Cardiac muscle cell (in vitro differentiated cells and primary cell): ENCODE measurements at regions not wholly inside any gene's neighbourhood (a gene's known extent, or its start where the extent isn't known, plus 50 kb on each side); places are given as distances from the start of the nearest gene placed in this dataset.

Experiments used
- DNase-seq, 2 donors: peaks; one replicate each; pipeline versions ENCODE4 v3.0.0 to v3.0.0-alpha.2; 2010 to 2017; ENCODE audit warnings: low read depth in 1 of 2, low spot score in 1 of 2
- H3K27ac ChIP-seq: fragments of 200-600 bp; sonication (generic); 2 replicates; pipeline ENCODE4 v1.5.1; 2016
- H3K27me3 ChIP-seq: fragments of 200-600 bp; sonication (generic); 2 replicates; pipeline ENCODE4 v1.6.0; 2016; ENCODE audit warnings: control low read depth
- H3K36me3 ChIP-seq: fragments of 200-600 bp; sonication (generic); 2 replicates; pipeline ENCODE4 v1.5.1; 2016; ENCODE audit warnings: control low read depth
- H3K4me1 ChIP-seq: fragments of 200-600 bp; sonication (generic); 2 replicates; pipeline ENCODE4 v1.8.1; 2017; ENCODE audit warnings: low read depth, mild to moderate bottlenecking, mixed run types
- H3K4me3 ChIP-seq: fragments of 200-600 bp; sonication (generic); 2 replicates; pipeline ENCODE4 v1.5.1; 2016; ENCODE audit warnings: mild to moderate bottlenecking
- H3K9me3 ChIP-seq: fragments of 200-600 bp; sonication (generic); 2 replicates; pipeline ENCODE4 v1.5.1; 2017; ENCODE audit warnings: low read depth, mild to moderate bottlenecking, control low read depth
- TF ChIP-seq, protein P1 (sequence below): IDR thresholded peaks from 2 replicates; pipeline ENCODE4 v1.5.1; 2012; ENCODE audit warnings: low read depth, mild to moderate bottlenecking, low read length

DNA sequence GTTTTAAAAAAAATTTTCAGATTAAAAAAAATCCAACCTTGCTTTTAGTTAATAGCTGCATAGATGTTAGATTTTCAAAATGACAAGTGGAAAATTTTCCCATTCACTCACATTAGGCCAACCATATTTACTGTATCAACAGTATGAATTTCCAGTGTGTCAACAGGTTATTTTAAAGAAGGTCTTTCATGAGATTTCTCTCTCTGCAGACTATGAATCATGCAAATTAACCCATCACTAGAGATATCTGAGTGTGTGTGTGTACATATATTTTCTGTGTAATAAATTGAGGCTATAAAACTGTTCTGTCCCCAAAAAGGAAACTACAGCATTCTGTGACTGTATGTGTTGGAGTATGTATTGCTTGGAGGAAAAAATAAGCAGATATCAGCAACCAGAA is 305.6 kb downstream of the ARL4A start:
- Histone ChIP-seq H3K9me3 (no peaks in the 10 kb centered on the region), H3K27me3 (no peaks in the 10 kb centered on the region), H3K4me3 (no peak overlapping the region), H3K27ac (no peak overlapping the region), H3K4me1 (no peaks in the 10 kb centered on the region), H3K36me3 (no peaks in the 10 kb centered on the region)
- no peak for DNase-seq
- TF ChIP-seq, protein P1, sequence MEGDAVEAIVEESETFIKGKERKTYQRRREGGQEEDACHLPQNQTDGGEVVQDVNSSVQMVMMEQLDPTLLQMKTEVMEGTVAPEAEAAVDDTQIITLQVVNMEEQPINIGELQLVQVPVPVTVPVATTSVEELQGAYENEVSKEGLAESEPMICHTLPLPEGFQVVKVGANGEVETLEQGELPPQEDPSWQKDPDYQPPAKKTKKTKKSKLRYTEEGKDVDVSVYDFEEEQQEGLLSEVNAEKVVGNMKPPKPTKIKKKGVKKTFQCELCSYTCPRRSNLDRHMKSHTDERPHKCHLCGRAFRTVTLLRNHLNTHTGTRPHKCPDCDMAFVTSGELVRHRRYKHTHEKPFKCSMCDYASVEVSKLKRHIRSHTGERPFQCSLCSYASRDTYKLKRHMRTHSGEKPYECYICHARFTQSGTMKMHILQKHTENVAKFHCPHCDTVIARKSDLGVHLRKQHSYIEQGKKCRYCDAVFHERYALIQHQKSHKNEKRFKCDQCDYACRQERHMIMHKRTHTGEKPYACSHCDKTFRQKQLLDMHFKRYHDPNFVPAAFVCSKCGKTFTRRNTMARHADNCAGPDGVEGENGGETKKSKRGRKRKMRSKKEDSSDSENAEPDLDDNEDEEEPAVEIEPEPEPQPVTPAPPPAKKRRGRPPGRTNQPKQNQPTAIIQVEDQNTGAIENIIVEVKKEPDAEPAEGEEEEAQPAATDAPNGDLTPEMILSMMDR = no peak

DNA sequence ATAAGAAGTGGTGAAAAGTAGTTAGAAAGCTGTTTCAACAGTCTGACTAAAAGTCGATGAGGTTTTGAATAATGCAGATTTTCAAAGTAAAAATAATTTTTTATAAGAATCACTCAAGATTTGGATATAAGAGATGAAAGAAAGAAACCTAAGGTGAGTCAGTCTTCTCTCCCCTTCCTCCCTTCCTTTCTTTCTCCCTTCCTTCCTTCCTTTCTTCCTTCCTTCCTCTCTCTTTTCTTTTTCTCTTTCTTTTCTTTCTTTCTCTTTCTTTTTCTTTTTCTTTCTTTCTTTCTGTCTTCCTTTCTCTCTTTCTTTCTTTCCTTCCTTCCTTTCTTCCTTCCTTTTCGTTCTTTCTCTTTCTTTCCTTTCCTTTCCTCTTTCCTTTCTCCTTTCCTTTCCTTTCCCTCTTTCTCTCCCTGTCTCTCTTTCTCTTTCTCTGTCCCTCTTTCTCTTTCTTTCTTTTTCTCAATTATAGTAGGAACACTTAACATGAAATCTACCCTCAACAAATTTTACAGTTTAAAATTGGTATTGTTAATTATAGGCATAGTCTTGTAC is 308.6 kb downstream of the ARL4A start:
- TF ChIP-seq, protein P1 = no peak
- DNase-seq = no peak
- Histone ChIP-seq H3K36me3 (no peaks in the 10 kb centered on the region), H3K4me1 (no peaks in the 10 kb centered on the region), H3K27ac (no peak overlapping the region), H3K27me3 (no peaks in the 10 kb centered on the region), H3K4me3 (no peak overlapping the region), H3K9me3 (no peaks in the 10 kb centered on the region)

DNA sequence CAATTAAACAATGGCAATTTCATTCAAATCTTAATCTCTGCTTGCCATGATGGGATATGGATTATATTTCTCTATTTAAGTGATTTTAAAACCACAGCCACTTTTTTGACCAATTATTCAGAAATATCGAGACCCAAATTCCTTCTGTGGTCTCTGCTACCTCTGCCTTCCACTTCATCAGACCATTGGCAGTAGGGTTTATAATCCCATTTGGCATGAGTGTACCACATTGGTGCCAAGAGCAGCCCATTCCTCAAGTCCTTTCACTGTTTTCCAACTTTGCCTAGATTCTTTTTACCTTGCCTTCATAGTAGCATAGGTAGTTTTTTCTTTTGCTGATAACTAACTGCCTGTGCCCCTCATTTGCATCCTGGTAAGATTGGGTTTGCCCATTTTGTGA is 319.9 kb downstream of the ARL4A start:
- H3K27me3 ChIP-seq = no peaks in the 10 kb centered on the region
- no peak for DNase-seq
- no peak overlapping the region for H3K4me3 ChIP-seq
- TF ChIP-seq, protein P1 = no peak
- H3K27ac ChIP-seq = no peak overlapping the region
- no peaks in the 10 kb centered on the region for H3K36me3 ChIP-seq
- H3K4me1 ChIP-seq = no peaks in the 10 kb centered on the region
- H3K9me3 ChIP-seq = no peaks in the 10 kb centered on the region

DNA sequence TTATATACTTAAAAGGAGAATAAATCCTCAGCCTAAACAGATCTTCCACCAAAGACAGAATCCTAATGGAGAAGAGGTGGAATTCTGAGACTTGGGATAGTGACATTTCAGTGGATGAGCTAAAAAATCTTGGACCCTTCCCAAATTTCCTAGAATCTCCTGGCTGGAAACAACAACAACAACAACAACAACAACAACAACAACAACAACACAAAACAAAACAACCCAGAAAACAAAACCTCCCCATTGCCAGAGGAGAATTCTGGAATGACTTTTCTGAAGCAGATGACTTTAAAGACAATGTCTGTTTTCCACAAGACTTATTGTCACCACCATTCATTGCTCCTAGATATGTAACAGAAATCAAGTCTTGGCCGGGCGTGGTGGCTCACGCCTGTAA is 322.1 kb downstream of the ARL4A start:
- H3K36me3 ChIP-seq = no peaks in the 10 kb centered on the region
- H3K27ac ChIP-seq = no peak overlapping the region
- TF ChIP-seq, protein P1 = no peak
- no peak overlapping the region for H3K4me3 ChIP-seq
- DNase-seq = no peak
- H3K27me3 ChIP-seq = no peaks in the 10 kb centered on the region
- no peaks in the 10 kb centered on the region for H3K9me3 ChIP-seq
- H3K4me1 ChIP-seq = no peaks in the 10 kb centered on the region

DNA sequence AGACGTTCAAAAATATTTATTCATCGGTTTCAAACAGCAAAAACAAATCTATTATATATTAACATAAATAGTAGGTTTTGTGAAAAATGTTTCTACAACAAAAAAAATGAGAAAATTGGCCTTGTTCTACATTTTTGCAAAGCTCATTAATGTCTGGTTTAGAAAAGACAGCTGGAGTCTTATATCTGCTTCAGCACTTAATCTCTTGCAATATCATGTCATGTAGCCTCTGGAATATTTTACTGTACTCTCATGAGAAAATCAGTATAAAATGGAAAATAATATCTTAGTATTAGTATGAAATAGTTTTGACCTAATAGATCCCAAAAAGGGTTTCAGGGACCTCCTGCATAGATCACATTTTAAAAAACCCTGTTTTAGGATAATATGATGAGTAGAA is 326.6 kb downstream of the ARL4A start:
- Histone ChIP-seq H3K36me3 (no peaks in the 10 kb centered on the region), H3K27ac (no peak overlapping the region), H3K4me1 (peaks cover 15% of the 10 kb centered on the region), H3K4me3 (no peak overlapping the region), H3K9me3 (no peaks in the 10 kb centered on the region), H3K27me3 (no peaks in the 10 kb centered on the region)
- TF ChIP-seq, protein P1 = no peak
- no peak for DNase-seq

DNA sequence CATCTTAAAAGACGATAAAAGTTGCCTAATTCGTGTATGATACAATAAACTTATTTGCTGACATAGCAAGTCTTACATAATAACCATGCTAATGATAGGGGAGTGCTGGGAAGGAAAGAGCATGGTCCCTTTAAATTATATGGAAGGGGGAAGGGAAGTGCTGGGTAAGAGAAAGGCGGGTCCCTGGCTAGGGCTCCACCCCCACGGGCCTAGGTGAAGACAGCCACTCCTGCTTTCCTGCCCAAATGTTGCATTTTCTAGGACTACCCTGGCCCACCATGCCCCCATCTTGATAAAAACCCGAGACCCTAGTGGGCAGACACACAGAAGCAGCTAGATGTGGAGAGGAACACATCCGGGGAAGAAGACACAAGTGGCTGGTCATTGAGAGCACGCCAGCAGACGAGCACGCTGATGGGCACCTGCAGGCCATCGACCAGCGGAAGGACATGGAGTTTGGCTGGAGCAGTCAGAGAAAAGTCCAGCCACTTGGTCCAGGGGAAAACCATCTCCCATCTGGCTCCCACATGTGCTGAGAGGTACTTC is 328.7 kb downstream of the ARL4A start:
- Histone ChIP-seq H3K4me3 (no peak overlapping the region), H3K9me3 (no peaks in the 10 kb centered on the region), H3K27ac (no peak overlapping the region), H3K4me1 (peaks cover 15% of the 10 kb centered on the region), H3K36me3 (no peaks in the 10 kb centered on the region), H3K27me3 (no peaks in the 10 kb centered on the region)
- DNase-seq = no peak
- TF ChIP-seq, protein P1 = no peak
